ENCODE measurements at regions not wholly inside any gene's neighbourhood (a gene's known extent, or its start where the extent isn't known, plus 50 kb on each side); places are given as distances from the start of the nearest gene placed in this dataset.

- no peak for DNase-seq
These were observed 116.7 kb downstream of the BEGAIN start for GRCh38 chr14:100470523-100470897.

DNA sequence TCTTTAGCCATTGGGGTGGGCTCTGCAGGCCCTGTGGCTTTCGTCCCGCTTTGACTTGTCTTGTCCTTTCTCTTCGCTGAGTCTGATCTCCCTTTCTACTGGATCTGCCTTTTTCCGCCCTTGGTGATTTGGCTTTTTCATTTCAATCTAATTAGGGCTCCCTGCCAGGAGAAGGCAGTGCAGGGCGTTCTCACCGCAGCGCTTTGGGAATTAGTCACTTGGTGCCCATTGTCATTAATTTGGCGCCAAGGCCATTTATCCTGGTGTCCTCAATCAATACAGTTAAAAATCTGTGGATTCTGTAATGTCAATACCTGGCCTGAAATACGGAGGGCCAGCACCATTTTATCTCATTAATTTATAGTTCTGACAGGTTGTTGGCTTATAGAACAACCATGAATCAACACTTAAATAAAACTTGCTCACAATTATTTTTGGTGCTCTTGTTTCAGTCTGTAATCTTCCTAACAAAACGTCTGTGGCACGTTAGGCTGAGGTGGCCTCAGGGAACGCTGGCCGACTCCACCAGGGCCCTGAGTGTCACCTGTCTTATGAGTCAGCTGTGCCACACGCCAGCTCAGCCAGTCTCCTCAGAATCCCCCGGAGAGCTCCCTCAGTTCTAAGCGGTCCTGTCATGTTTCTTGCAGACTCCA lies 115.7 kb downstream of the BEGAIN start:
- DNase-seq = no peak

- DNase-seq = peak; percentile 68
These were observed 115.1 kb downstream of the BEGAIN start for GRCh38 chr14:100472094-100472455.

GRCh38 chr14:100472491-100472890 lies 114.7 kb downstream of the BEGAIN start:
- no peak for DNase-seq

GRCh38 chr14:100473249-100473648 lies 114.0 kb downstream of the BEGAIN start:
- DNase-seq = peak; percentile 47

DNA sequence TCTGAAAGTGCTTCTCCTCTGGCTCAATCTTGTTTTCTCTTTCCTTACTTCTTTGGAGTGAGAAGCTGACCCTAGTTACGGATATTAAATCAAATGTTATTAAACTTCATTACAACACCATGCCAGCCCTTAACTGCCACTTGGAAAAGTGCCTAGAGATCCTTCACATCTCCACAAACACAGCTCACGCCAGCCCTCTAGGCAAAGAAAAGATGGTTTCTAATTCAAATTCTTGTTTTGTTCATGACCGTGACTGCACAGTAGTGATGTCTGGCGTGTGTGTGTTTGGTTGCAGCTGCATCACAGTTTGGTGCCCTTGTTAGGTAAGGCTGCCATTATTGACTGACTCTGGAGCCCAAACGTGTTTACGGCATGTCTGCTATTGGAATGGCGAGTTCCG lies 113.0 kb downstream of the BEGAIN start:
- no peak for DNase-seq

GRCh38 chr14:100475268-100475667 lies 111.9 kb downstream of the BEGAIN start:
- no peak for DNase-seq

- no peak for DNase-seq
These were observed 111.0 kb downstream of the BEGAIN start for GRCh38 chr14:100476012-100476822.

GRCh38 chr14:100484531-100485267 lies 102.5 kb downstream of the BEGAIN start:
- DNase-seq = no peak

DNA sequence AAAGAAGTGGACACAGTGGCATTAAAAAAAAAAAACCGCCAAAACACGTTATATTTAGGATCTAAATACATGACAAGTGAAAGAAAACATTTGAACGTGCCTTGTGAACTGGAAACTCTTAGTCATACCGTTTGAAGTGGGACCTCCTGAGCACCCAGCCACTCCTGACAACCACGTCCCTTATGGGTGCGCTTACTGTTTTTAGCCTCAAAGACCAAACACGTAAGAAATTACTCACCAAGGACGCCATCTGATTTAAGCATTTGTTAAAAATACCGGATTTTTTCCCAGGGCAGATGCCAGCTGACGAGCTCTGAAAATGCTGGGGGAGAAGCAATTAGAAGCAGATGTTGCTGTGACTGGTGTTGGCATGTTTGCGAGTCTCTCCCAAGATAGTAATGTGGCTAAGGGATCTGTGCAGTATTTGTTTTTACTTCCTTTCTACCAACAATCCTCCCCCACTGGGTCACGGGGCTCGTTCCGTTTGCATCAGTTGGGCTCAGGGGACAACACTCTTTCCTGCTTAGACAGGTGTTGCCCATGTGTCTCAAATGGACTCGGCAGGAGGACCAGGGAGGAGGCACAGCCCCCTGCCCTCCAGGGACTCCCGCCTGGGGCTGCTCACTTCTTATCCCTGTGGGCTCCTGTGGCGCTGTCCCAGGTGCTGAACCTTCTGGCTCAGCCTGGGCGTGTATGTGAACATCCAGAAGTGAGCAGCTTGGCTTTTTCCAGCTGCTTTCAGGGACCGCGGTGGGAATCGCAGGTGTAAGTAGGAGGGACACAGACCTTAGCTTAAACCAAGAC lies 101.0 kb downstream of the BEGAIN start:
- peak; percentile 68 for DNase-seq

Data from NCI-H187 treated with DMSO at 0.1 percent for 48 hours (cell line).